Spleen (tissue), 7 donors: ENCODE measurements at regions not wholly inside any gene's neighbourhood (a gene's known extent, or its start where the extent isn't known, plus 50 kb on each side); places are given as distances from the start of the nearest gene placed in this dataset.

Source experiments
- CTCF ChIP-seq, 11 experiments: fragments of 200-600 bp in 7 of 11; fragments of 450-650 bp in 4 of 11; sonication (generic) in 4 of 11; IDR thresholded peaks in 8 of 11; conservative IDR thresholded peaks in 3 of 11; 1 replicate in 7 of 11; 2 replicates in 4 of 11; pipeline versions ENCODE4 v1.4.0 to v1.8.0; 2016 to 2021; ENCODE audit warnings: antibody characterized with exemption in 11 of 11, inconsistent platforms in 4 of 11, mild to moderate bottlenecking in 1 of 11
- POLR2A ChIP-seq, 3 donors: fragments of 450-650 bp; IDR thresholded peaks; one replicate each; pipeline ENCODE4 v1.5.1; 2017; ENCODE audit warnings: antibody characterized with exemption in 3 of 3, mild to moderate bottlenecking in 1 of 3
- POLR2AphosphoS5 ChIP-seq, 3 donors: sonication (generic); formaldehyde crosslinking; IDR thresholded peaks; one replicate each; pipeline ENCODE4 v1.5.1; 2017; ENCODE audit warnings: antibody characterized with exemption in 3 of 3
- donor health status: DM: no; HTN: no; CAD: no; lungs with moderate emphysema.
- donor health status: DM: no; HTN: no; CAD: no.
- donor health status: DM: no; HTN: no; CAD: no.

GRCh38 chr7:137167609-137168008, 175.9 kb downstream of the PTN start:
- TF ChIP-seq POLR2A (IDR thresholded peaks at IDR 0.05): no peak
- no peak for TF ChIP-seq CTCF (IDR thresholded peaks at IDR 0.05 in 8 of 11, conservative IDR thresholded peaks at IDR 0.05 in 3 of 11)
- no peak for TF ChIP-seq POLR2AphosphoS5 (IDR thresholded peaks at IDR 0.05)
